ENCODE measurements at regions not wholly inside any gene's neighbourhood (a gene's known extent, or its start where the extent isn't known, plus 50 kb on each side); places are given as distances from the start of the nearest gene placed in this dataset.

DNA sequence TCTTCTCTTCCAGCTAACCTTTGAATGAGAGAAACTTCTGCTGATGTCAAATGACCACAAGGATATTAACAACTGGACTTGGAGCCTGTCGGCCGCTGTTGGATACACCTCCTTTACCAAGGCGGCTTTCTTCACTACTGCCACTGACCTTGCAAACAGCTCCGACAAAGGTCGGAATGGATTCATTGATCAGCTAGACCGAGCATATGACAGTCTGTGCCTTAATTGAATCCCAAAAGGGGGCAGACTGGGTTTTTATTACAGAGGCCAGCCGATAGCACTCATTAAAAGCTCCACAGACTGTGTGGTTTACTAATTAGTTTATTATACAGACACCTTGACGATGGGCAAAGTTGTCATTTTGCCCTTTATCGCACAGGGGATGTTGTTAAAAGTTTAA is 394.5 kb downstream of the RERGL start:
- no peaks in the 10 kb centered on the region for H3K36me3 Mint-ChIP-seq (ENCODE audit: low read depth, unreplicated experiment)
- H3K27ac Mint-ChIP-seq (ENCODE audit: unreplicated experiment) = no peak overlapping the region
- no peak overlapping the region for H3K4me3 Mint-ChIP-seq (ENCODE audit: unreplicated experiment)
- H3K27me3 Mint-ChIP-seq (ENCODE audit: unreplicated experiment) = peaks cover 2% of the 10 kb centered on the region
- no peaks in the 10 kb centered on the region for H3K4me1 Mint-ChIP-seq (ENCODE audit: unreplicated experiment)
- no peak for DNase-seq (ENCODE audit: low spot score)
- H3K9me3 Mint-ChIP-seq (ENCODE audit: unreplicated experiment) = no peaks in the 10 kb centered on the region
- TF ChIP-seq, protein P1, sequence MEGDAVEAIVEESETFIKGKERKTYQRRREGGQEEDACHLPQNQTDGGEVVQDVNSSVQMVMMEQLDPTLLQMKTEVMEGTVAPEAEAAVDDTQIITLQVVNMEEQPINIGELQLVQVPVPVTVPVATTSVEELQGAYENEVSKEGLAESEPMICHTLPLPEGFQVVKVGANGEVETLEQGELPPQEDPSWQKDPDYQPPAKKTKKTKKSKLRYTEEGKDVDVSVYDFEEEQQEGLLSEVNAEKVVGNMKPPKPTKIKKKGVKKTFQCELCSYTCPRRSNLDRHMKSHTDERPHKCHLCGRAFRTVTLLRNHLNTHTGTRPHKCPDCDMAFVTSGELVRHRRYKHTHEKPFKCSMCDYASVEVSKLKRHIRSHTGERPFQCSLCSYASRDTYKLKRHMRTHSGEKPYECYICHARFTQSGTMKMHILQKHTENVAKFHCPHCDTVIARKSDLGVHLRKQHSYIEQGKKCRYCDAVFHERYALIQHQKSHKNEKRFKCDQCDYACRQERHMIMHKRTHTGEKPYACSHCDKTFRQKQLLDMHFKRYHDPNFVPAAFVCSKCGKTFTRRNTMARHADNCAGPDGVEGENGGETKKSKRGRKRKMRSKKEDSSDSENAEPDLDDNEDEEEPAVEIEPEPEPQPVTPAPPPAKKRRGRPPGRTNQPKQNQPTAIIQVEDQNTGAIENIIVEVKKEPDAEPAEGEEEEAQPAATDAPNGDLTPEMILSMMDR (IDR thresholded peaks at IDR 0.05; ENCODE audit: unreplicated experiment) = no peak

DNA sequence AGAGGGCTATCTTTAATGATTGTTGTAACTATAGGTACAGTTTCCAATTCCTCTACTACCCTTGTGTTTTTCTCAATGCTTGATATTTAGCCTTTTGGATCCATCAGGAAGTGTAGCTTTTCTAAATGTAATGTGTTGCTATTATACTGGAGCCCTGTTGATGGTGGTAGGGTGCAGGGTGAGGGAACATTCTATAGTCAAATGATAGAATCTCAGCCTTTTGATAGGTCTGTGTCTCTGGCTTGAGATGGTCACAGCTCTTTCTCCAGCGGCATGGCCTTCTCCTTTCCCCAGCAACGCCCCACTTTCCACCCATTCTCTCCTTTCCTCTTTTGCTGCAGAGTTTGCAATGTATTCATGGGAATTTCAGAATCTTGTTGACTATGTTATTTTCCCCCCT is 398.6 kb downstream of the RERGL start:
- no peaks in the 10 kb centered on the region for H3K36me3 Mint-ChIP-seq (ENCODE audit: low read depth, unreplicated experiment)
- no peak overlapping the region for H3K27ac Mint-ChIP-seq (ENCODE audit: unreplicated experiment)
- DNase-seq (ENCODE audit: low spot score) = no peak
- H3K4me3 Mint-ChIP-seq (ENCODE audit: unreplicated experiment) = no peak overlapping the region
- no peaks in the 10 kb centered on the region for H3K4me1 Mint-ChIP-seq (ENCODE audit: unreplicated experiment)
- peaks cover 2% of the 10 kb centered on the region for H3K27me3 Mint-ChIP-seq (ENCODE audit: unreplicated experiment)
- TF ChIP-seq, protein P1 (IDR thresholded peaks at IDR 0.05; ENCODE audit: unreplicated experiment) = no peak
- no peaks in the 10 kb centered on the region for H3K9me3 Mint-ChIP-seq (ENCODE audit: unreplicated experiment)

DNA sequence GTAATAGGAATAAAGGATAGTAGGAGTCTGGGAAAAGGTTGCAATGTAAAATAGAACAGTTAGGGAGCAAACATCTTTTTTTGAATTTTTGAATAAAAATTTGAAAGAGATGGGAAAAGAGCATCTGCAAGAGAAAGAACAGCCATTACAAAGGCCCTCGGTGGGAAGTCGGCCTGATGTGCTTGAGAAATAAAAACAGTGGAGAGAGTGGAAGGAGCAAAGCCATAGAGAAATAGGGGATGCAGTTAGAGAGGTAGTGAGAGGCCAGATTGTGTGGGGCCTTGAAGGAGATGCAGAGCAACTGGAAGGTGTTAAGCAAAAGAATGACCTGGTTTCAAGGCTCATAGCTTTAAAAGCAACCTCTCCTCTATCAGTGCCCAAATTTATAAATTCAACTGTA is 409.8 kb downstream of the RERGL start:
- Mint-ChIP-seq H3K36me3 (ENCODE audit: low read depth, unreplicated experiment) (no peaks in the 10 kb centered on the region), H3K27me3 (ENCODE audit: unreplicated experiment) (no peaks in the 10 kb centered on the region), H3K4me3 (ENCODE audit: unreplicated experiment) (no peak overlapping the region), H3K27ac (ENCODE audit: unreplicated experiment) (no peak overlapping the region), H3K9me3 (ENCODE audit: unreplicated experiment) (no peaks in the 10 kb centered on the region), H3K4me1 (ENCODE audit: unreplicated experiment) (no peaks in the 10 kb centered on the region)
- TF ChIP-seq, protein P1 (IDR thresholded peaks at IDR 0.05; ENCODE audit: unreplicated experiment) = no peak
- no peak for DNase-seq (ENCODE audit: low spot score)

DNA sequence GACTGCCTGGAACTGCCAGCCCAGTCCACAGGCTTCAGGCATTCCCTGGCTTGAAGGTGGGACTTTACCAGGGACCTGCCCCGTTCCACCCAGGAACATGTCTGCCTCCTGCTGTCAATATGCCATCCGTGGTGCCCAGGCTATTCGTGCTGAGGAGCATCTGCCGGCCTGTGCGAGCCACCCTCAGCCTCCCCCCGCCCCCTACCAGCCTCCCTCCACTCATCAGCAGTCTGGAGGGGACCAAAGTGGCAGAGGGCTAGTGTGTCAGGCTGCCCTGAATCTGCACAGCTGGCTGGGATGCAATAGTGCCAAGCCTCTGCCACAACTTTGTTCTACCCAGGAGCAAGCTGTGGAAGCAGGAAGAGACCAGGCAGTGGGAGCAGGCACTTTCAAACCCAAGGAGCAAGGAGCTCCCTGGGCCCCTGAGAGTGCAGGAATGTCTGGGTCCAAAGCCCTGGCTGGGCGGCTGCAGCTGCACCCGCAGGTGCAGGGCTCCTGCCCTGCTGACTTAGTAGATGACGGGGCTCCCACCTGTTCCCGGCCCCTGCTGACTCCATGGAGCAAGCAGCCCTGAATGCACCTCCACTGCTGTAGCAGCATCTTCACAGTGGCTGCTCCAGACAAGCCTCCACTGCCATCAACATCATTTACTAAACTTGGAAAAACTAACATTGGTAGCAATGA is 423.2 kb downstream of the RERGL start:
- Mint-ChIP-seq H3K9me3 (ENCODE audit: unreplicated experiment) (no peaks in the 10 kb centered on the region), H3K36me3 (ENCODE audit: low read depth, unreplicated experiment) (no peaks in the 10 kb centered on the region), H3K27me3 (ENCODE audit: unreplicated experiment) (no peaks in the 10 kb centered on the region), H3K4me3 (ENCODE audit: unreplicated experiment) (no peak overlapping the region), H3K4me1 (ENCODE audit: unreplicated experiment) (no peaks in the 10 kb centered on the region), H3K27ac (ENCODE audit: unreplicated experiment) (no peak overlapping the region)
- no peak for DNase-seq (ENCODE audit: low spot score)
- TF ChIP-seq, protein P1 (IDR thresholded peaks at IDR 0.05; ENCODE audit: unreplicated experiment) = no peak

DNA sequence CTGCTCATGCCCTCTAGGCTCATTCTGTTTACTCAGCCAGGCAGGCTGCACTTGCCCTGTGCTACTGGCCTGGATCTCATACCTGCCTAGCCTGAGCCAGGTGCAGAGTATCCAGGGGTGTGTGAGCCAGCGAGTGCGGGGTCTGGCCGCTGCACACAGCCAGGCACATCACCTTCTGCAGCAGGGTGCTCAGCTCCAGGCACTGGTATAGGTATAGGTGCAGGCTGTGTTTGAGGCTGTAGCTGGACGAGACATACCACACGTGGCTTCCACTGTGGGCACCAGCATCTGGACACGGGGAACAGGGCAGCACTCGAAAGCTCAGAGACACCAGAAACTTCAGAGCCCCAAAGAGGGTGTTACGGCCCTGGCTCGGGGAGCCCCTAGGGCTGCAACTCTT is 424.2 kb downstream of the RERGL start:
- Mint-ChIP-seq H3K4me1 (ENCODE audit: unreplicated experiment) (no peaks in the 10 kb centered on the region), H3K36me3 (ENCODE audit: low read depth, unreplicated experiment) (no peaks in the 10 kb centered on the region), H3K27ac (ENCODE audit: unreplicated experiment) (no peak overlapping the region), H3K27me3 (ENCODE audit: unreplicated experiment) (no peaks in the 10 kb centered on the region), H3K4me3 (ENCODE audit: unreplicated experiment) (no peak overlapping the region), H3K9me3 (ENCODE audit: unreplicated experiment) (no peaks in the 10 kb centered on the region)
- DNase-seq (ENCODE audit: low spot score) = no peak
- TF ChIP-seq, protein P1 (IDR thresholded peaks at IDR 0.05; ENCODE audit: unreplicated experiment) = no peak
